SHP77 treated with DMSO at 0.1 percent for 48 hours (cell line): ENCODE measurements at regions not wholly inside any gene's neighbourhood (a gene's known extent, or its start where the extent isn't known, plus 50 kb on each side); places are given as distances from the start of the nearest gene placed in this dataset.
"Not testable (repeated sequence)": the region's sequence is repeated elsewhere in the genome, so short reads cannot be mapped to it uniquely, and the experiment has no call there.

Experiments
- DNase-seq: peaks from one replicate; lab custom pipeline; 2025; lab: John Stamatoyannopoulos, UW

- DNase-seq, result no peak
Observed at GRCh38 chr15:30030345-30030744, 52.4 kb upstream of the GOLGA8J start.

DNA sequence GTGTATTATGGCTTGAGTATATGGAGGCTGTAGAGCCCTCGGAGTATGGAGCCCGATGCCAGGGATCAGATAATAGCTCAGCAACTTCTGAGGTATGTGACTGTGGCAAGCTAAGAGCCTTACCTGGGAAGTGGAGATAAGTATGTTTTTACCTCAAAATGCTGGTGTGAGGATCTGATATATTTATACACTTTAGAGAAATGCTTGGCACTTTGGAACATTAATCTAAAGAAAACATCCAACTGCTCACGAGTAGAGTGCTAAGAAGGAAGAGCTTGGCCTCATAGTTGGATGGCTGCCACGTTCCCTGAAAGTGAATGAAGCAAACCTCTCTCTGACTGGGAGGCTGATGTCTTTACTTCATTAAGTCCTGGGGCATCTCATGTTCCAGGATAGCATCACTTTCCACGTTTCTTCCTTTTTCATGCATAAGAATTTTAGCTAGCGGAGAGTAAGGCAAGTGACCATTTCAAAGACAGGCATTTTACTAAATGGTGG, 58.9 kb upstream of the GOLGA8J start:
- no peak for DNase-seq

GRCh38 chr15:30010746-30011145, 72.0 kb upstream of the GOLGA8J start:
- no peak for DNase-seq

DNA sequence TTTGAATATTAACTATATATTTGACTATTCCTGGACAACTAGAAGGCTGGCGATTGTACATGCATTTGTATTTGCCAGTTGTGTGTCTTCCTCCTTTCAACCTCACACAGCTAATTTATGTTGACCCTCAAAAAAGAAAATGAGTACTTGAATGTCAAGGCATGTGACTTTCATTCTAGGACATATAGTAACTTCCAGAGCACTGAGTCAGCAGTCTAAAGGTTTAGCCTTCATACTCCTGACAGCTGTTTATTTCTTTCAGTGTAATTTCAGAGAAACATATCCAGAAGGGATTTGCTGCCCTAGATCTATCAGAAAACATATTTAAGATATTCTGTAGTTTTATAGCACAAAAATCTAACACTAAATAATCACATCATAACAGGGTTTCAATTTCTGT, 74.6 kb upstream of the GOLGA8J start:
- DNase-seq, result no peak

GRCh38 chr15:30001602-30002001, 81.2 kb upstream of the GOLGA8J start:
- no peak for DNase-seq

DNA sequence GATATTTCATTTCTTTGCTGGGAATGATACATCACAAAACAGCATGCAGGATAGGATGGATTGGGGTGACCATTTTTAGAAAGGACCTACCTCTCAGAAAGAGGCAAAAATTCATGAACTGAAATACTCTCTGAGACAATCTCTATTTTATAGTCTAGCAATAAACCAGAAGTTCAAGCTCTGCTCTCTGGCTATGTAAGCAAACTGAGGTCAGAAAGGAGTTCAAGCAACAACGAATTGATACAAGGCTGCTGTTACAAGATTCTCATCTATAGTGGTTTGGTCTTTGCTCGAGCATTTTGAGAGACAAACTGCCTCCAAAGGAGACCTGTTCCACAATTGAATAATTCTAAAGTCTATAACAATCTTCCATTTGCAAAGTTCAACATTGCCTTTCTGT, 84.7 kb upstream of the GOLGA8J start:
- no peak for DNase-seq

DNA sequence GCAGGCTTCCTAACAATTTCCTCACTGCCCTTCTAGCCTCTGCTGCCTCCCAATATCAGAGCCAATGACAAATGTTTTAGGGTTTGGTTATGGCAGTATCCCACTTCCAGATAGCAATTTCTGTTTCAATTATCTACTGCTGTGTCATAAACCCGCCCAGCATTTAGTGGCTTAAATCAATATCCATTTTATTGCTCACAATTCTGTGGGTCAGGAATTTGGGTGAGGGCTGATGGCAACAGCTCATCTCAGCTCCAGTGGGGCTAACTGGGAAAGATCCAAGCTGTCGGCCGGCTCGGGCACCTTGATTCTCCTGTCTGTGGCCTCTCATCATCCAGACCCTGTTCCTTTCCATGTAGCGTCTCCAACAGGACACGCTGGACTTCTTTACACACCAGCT, 85.3 kb upstream of the GOLGA8J start:
- DNase-seq, result no peak

GRCh38 chr15:29994284-29994683, 88.5 kb upstream of the GOLGA8J start:
- DNase-seq, result no peak

GRCh38 chr15:29990954-29991353, 91.8 kb upstream of the GOLGA8J start:
- no peak for DNase-seq

DNA sequence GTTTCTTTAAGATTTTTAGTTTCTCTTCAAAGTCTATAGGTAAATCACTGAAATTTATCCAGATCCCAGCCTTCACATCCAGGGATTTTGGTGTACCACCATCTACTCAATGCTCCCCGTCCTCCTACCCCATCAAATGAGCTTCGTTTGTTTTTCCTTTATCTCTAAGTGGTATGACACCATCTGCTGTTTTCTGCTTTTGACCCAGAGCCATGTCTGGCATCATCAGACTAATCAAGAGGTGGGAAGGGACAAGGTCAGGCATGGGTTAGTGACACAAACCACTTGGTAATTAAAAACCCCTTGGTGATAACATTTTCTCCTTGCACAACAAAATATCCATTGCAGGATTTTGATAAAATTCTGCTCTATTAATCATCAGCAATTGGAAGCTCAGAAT, 92.7 kb upstream of the GOLGA8J start:
- DNase-seq, result no peak

GRCh38 chr15:29988701-29989100, 94.1 kb upstream of the GOLGA8J start:
- DNase-seq, result no peak

DNA sequence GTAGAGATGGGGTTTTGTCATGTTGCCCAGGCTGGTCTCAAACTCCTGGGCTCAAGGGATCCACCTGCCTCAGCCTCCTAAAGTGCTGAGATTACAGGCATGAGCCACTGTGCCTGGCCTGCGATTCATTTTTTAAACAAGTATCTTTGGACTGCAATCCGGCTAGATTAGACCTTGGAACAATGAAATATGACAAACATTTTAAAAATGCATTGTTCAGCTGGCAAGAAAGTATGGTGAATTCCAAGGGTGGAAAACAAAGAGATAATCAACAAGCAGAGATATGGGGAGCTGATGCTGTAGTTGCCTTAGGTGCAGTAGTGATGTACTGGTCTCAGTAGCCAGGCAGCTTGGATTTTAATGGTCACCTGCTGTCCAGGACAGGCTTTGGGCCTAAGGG, 95.8 kb upstream of the GOLGA8J start:
- no peak for DNase-seq

DNA sequence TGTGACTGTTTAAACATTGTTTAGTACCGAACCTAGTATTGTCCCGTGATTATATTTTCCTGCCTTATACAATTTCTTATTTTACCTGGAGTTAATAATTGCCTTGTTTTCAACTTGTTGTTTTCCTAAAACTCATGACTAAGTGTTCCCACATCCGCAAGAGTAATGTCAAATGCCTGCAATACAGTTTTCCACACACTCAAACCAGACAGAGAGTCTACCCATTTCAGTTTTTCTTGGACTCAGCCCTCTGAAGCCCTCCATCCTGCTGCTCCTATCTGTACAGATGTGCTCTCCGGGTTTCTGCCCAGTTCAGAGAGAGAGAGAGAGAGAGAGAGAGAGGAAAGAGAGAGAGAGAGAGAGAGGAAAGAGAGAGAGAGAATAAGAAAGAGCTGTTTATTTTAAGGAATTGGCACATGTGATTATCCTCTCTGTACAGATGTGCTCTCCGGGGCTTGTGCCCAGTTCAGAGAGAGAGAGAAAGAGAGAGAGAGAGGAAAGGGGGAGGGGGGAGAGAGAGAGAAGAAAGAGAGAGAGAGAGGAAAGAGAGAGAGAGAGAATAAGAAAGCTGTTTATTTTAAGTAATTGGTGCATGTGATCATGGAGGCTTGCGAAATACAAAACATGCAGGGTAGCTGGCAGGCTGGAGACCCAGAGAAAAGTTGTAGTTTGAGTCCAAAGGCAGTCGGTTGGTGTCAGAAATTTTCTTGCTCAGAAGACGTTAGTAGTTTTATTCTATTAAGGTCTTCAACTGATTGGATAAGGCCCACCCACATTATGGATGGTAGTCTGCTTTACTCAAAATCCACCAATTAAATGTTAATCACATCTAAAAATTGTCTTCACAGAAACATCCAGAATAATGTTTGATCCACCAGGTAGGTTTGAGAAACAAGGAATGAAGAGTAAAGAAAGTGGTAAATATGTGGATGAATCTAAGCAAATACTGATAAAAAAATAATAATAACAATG, 104.1 kb upstream of the GOLGA8J start:
- DNase-seq, result no peak

DNA sequence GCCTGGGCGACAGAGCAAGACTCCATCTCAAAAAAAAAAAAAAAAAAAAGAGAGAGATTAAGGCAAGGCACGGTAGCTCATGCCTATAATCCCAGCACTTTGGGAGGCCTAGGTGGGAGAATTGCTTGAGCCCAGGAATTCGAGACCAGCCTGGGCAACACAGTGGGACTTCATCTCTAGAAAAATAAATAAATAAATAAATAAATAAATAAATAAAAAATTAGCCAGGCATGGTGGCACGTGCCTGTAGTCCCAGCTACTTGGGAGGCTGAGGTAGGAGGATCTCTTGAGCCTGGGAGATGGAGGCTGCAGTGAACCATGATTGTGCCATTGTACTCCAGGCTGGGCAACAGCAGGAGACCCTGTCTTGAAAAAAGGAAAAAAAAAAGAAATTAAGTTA, 108.7 kb upstream of the GOLGA8J start:
- not testable (repeated sequence) for DNase-seq

GRCh38 chr15:29972051-29972450, 110.7 kb upstream of the GOLGA8J start:
- DNase-seq, result no peak

DNA sequence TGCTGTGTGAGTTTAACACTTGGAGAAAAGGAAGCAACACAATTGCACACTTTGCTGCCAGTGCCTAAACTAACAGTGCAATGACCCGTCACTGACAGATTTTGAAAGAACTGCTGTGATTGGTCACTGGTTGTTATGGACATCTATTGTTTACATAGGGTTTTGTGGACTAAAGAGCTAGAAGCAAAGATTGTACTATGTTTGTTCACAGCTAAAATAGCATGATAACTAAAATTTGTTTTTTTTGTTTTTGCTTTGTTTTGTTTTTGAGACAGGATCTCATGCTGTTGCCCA, 112.4 kb upstream of the GOLGA8J start:
- no peak for DNase-seq

GRCh38 chr15:29969562-29970401, 113.0 kb upstream of the GOLGA8J start:
- DNase-seq, result no peak

- DNase-seq, result no peak
Observed at GRCh38 chr15:29968895-29969561, 113.7 kb upstream of the GOLGA8J start.

GRCh38 chr15:29968099-29968894, 114.5 kb upstream of the GOLGA8J start:
- no peak for DNase-seq

GRCh38 chr15:29962407-29962806, 120.3 kb upstream of the GOLGA8J start:
- no peak for DNase-seq

GRCh38 chr15:29959384-29960137, 123.2 kb upstream of the GOLGA8J start:
- DNase-seq, result no peak
